ENCODE measurements at regions not wholly inside any gene's neighbourhood (a gene's known extent, or its start where the extent isn't known, plus 50 kb on each side); places are given as distances from the start of the nearest gene placed in this dataset.

DNA sequence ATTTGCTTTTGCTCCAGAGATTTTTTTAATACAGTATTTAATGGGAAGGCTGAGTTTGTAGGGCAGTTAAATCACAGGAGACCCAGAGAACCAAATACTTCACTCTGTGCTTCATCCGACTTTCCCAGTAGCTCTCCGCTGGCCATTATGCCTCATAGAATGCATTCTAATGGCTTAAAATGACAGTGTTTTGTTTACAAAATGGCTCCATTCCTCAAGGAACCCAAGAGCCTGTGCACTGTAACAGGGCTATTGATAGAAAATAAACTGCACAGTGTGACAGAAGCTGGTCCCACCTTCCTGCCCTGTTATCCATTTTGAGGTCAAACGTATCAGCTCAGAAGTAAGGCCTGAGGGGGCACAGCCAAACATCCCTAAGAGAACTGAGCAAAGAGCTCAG lies 136.5 kb downstream of the RAP2A start:
- TF ChIP-seq, protein P1, sequence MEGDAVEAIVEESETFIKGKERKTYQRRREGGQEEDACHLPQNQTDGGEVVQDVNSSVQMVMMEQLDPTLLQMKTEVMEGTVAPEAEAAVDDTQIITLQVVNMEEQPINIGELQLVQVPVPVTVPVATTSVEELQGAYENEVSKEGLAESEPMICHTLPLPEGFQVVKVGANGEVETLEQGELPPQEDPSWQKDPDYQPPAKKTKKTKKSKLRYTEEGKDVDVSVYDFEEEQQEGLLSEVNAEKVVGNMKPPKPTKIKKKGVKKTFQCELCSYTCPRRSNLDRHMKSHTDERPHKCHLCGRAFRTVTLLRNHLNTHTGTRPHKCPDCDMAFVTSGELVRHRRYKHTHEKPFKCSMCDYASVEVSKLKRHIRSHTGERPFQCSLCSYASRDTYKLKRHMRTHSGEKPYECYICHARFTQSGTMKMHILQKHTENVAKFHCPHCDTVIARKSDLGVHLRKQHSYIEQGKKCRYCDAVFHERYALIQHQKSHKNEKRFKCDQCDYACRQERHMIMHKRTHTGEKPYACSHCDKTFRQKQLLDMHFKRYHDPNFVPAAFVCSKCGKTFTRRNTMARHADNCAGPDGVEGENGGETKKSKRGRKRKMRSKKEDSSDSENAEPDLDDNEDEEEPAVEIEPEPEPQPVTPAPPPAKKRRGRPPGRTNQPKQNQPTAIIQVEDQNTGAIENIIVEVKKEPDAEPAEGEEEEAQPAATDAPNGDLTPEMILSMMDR (IDR thresholded peaks at IDR 0.05; ENCODE audit: low read length): no peak
- no peak for TF ChIP-seq EZH2 (IDR thresholded peaks at IDR 0.05; ENCODE audit: borderline replicate concordance, low read length)

Measured in OCI-LY1 (cell line).